ENCODE measurements at regions not wholly inside any gene's neighbourhood (a gene's known extent, or its start where the extent isn't known, plus 50 kb on each side); places are given as distances from the start of the nearest gene placed in this dataset.

GRCh38 chr20:23235173-23236027, 115.2 kb upstream of the NXT1 start (continued):
- TF ChIP-seq MBD2 (IDR thresholded peaks at IDR 0.05; ENCODE audit: borderline replicate concordance, low read depth): no peak
- TF ChIP-seq ZNF347 (CRISPR knock-in tag; IDR thresholded peaks at IDR 0.05; ENCODE audit: low read depth): no peak
- TF ChIP-seq HINFP (tag; conservative IDR thresholded peaks at IDR 0.05; ENCODE audit: low read depth): no peak
- TF ChIP-seq XRCC5 (IDR thresholded peaks at IDR 0.05; ENCODE audit: low read depth, low read length): no peak
- no peak for TF ChIP-seq TAF1 (IDR thresholded peaks at IDR 0.05; ENCODE audit: control insufficient read depth, extremely low read depth, insufficient read depth, low read length, severe bottlenecking)
- peak; percentile 17; the same call in 1 of the 2 replicates for TF ChIP-seq STAG1 (CRISPR knock-in tag; IDR thresholded peaks at IDR 0.05; ENCODE audit: borderline replicate concordance)
- TF ChIP-seq TCF3 (CRISPR knock-in tag; IDR thresholded peaks at IDR 0.05): 0 out of 2 replicates have a peak, but pooled peaks have one; percentile 11
- no peak for TF ChIP-seq ZFP30 (CRISPR knock-in tag; IDR thresholded peaks at IDR 0.05; ENCODE audit: borderline replicate concordance)
- no peak for TF ChIP-seq RBM25 (IDR thresholded peaks at IDR 0.05; ENCODE audit: low read depth, low read length, severe bottlenecking)
- peak; percentile 52 for TF ChIP-seq CC2D1A (IDR thresholded peaks at IDR 0.05)
- TF ChIP-seq HOXB6 (CRISPR knock-in tag; IDR thresholded peaks at IDR 0.05; ENCODE audit: borderline replicate concordance): no peak
- TF ChIP-seq ZNF586 (CRISPR knock-in tag; conservative IDR thresholded peaks at IDR 0.05): no peak
- TF ChIP-seq NFE2L1 (tag; IDR thresholded peaks at IDR 0.05; ENCODE audit: borderline replicate concordance, low read depth): no peak
- no peak for TF ChIP-seq ZBTB17 (CRISPR knock-in tag; IDR thresholded peaks at IDR 0.05)
- TF ChIP-seq TAF7 (tag; IDR thresholded peaks at IDR 0.05): no peak
- TF ChIP-seq ZC3H11A (IDR thresholded peaks at IDR 0.05; ENCODE audit: low read depth, low read length): no peak
- TF ChIP-seq SMC3 (conservative IDR thresholded peaks at IDR 0.05; ENCODE audit: insufficient read depth, low read depth, low read length): peak; percentile 75
- no peak for TF ChIP-seq EP300 (IDR thresholded peaks at IDR 0.05; ENCODE audit: low read length)
- no peak for TF ChIP-seq U2AF2 (optimal IDR thresholded peaks at IDR 0.05; ENCODE audit: low read depth, low read length)
- TF ChIP-seq ZNF507 (tag; conservative IDR thresholded peaks at IDR 0.05): no peak
- TF ChIP-seq ZNF232 (CRISPR knock-in tag; IDR thresholded peaks at IDR 0.05): no peak
- TF ChIP-seq FOXJ3 (CRISPR knock-in tag; IDR thresholded peaks at IDR 0.05): no peak
- TF ChIP-seq FOXO4 (CRISPR knock-in tag; IDR thresholded peaks at IDR 0.05): no peak
- no peak for TF ChIP-seq ZNF395 (CRISPR knock-in tag; IDR thresholded peaks at IDR 0.05)
- TF ChIP-seq PCBP2 (IDR thresholded peaks at IDR 0.05; ENCODE audit: low read depth, low read length, poor library complexity, severe bottlenecking): no peak
